Neural cell (in vitro differentiated cells): ENCODE measurements at regions not wholly inside any gene's neighbourhood (a gene's known extent, or its start where the extent isn't known, plus 50 kb on each side); places are given as distances from the start of the nearest gene placed in this dataset.

Experiments used
- RAD21 ChIP-seq: fragments of 450-650 bp; conservative IDR thresholded peaks from 2 replicates; pipeline ENCODE4 v1.6.1; 2014; ENCODE audit warnings: antibody characterized with exemption, mild to moderate bottlenecking, moderate library complexity
- TF ChIP-seq, protein P1 (sequence below): fragments of 450-650 bp; IDR thresholded peaks from 2 replicates; pipeline ENCODE4 v1.5.1; 2014; ENCODE audit warnings: antibody characterized with exemption, mild to moderate bottlenecking, moderate library complexity; ENCODE audit not compliant: poor library complexity, severe bottlenecking

GRCh38 chr5:124919076-124919475 is 172.6 kb upstream of the ZNF608 start:
- TF ChIP-seq, protein P1, sequence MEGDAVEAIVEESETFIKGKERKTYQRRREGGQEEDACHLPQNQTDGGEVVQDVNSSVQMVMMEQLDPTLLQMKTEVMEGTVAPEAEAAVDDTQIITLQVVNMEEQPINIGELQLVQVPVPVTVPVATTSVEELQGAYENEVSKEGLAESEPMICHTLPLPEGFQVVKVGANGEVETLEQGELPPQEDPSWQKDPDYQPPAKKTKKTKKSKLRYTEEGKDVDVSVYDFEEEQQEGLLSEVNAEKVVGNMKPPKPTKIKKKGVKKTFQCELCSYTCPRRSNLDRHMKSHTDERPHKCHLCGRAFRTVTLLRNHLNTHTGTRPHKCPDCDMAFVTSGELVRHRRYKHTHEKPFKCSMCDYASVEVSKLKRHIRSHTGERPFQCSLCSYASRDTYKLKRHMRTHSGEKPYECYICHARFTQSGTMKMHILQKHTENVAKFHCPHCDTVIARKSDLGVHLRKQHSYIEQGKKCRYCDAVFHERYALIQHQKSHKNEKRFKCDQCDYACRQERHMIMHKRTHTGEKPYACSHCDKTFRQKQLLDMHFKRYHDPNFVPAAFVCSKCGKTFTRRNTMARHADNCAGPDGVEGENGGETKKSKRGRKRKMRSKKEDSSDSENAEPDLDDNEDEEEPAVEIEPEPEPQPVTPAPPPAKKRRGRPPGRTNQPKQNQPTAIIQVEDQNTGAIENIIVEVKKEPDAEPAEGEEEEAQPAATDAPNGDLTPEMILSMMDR: no peak
- TF ChIP-seq RAD21: no peak
